HG03045 (cell line): ENCODE measurements at regions not wholly inside any gene's neighbourhood (a gene's known extent, or its start where the extent isn't known, plus 50 kb on each side); places are given as distances from the start of the nearest gene placed in this dataset.

Experiments used
- ATAC-seq: cut with Tn5 transposase; IDR thresholded peaks from one replicate; pipeline ENCODE4 v1.9.1; 2021; ENCODE audit warnings: mild to moderate bottlenecking, moderate library complexity; ENCODE audit not compliant: unreplicated experiment

DNA sequence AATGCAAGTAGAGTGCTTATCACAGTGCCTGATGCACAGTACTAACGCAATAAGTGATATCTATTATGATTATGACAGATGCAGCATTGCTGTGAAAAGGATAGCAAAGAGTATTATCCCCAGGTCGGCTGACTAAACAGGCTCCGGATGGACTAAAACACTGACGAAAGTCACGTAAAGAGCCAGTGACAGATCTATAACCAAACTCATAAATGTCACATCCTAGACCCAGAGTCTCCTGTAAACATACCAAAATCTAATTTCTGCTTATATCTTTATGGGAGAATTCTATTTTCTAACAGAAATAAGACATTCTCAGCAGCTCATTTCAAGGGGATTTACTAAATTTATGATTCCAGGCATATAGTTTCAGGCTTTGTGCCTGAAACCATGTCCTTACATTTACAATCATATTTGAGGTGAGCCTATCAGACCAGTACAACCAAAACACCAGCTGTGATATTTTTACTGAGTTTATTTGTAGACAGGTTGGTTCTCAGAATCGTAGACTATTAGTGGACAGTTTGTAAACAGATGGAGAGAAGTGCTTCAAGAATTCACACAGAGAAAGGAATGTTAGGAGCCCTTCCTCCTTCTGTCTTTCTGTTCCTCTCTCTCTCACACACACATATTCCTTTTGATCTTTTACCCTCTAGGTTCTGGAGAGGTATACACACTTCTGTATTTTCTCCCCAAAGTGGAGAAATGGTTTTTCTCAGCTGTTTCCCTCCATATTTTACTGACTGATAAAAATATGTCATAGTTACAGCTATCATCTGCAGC, 52.4 kb upstream of the WDR26 start:
- no peak for ATAC-seq

DNA sequence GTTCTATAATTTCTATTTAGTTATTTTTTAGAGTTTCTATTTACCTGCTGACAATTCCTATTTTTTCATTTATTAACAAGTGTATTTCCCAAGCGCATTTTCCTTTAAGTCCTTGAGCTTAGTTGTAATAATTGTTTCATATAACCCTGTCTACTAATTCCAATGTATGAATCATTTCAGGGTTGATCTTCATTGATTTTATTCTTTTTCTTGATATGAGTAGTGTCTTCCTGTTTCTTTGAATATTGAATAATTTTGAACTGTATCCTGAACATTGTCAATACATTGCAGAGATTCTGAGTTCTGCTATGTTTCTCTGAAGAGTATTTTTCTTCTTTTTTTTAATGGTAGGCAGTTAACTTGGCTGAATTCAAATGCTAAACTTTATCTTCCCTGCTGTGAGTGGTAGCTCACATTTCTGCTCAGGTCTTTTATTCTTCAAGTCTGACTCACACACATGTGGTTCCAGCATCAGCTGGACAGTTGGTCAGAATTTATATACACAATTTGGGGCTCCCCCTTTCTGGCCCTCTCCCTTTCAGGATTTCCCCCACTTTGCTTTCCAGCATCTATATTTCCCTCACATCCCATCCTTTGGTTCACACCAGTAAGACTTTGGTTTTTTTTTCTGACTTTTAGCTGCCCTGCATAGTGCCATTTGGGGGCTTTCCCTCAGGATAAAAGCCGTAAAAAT, 54.4 kb upstream of the WDR26 start:
- ATAC-seq = peak; percentile 52

DNA sequence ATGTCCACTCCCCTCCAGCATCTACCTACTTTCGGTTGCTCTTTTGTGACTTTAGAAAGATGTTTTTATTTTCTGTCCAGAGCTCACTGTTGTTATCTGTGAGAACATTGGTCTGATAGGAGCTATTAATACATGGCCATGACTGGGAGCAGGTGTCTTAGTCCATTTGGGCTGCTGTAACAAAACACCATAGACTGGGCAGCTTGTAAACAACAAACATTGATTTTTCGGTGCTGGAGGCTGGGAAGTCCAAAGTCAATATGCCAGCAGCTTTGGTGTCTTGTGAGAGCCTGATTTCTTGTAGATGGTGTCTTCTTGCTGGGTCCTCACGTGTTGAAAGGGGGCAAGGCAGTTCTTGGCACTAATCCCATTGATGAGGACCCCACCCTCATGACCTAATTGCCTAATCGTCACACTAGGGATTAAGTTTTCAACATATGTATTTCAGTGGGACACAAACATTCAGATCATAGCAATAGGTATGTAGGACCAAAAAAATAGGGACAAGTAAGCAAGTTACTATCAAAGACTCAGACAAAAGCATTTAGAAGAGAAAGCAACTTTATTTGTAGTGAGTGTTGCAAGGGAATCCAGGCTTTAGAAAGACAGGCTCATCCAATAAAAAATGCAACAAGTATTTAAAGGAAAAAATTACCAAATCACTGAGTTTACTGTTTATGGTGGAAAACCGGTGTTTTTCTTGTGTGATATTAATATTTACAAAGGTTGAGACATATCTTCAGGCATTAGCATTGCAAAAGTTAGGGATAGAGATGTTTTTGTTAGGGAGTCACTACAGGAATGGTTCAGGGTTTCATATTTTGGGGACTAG, 55.2 kb upstream of the WDR26 start:
- ATAC-seq = peak; percentile 7

DNA sequence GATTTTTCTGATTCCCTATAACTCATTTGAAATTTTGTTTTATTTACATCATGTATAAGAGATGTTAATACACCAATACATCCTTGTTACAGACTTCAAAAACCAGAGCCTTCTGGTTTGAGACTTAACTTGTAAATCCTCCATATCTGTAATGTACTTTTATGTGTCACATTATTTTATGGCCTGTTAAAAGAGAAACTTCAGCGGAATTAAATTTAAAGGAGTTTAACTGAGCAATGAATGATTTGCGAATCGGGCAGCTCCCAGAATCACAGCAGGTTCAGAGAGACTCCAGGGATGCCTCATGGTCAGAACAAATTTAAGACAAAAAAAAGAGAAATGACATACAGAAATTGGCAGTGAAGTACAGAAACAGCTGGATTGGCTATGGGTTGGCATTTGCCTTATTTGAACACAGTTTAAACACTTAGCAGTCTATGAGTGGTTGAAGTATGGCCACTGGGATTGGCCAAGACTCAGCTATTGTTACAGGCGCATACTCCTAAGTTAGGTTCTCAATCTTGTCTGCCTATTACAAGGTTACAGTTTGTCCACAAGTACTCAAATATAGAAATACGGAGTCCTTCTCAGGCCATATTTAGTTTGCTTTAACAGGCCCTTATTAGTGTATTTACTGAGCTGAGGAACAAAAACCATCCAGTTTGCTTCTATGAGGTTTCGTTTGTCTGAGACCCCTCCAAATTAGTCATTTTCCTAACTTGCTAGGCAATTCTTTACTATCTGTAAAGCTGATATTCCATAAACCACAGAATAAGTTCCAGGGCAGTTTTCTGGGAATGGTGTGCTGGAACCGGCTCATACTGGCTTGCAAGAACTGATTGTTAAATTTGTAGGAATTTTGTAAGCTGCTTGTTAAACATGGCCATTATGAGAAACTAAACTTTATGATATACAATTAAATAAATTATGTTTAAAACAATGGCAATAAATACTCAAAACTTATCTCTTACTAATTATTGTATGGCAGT, 56.2 kb upstream of the WDR26 start:
- ATAC-seq = no peak

DNA sequence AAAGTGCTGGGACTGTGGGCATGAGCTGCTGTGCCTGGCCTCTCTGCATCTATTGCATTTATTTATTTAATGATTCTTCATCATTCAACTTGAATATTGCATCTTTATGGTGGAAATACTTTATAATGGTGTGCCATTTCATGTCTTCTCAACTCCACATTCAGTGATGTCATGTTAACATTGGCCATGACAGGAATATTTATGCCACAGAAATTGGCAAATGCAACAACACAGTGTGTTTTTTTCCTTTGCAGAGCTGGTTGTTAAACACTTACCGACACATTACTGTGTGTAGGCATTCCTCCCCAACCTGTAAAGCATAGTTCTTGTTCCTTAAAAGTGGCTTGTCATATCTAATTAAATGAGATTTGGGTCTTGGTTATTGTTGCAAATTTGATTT, 57.4 kb upstream of the WDR26 start:
- no peak for ATAC-seq

DNA sequence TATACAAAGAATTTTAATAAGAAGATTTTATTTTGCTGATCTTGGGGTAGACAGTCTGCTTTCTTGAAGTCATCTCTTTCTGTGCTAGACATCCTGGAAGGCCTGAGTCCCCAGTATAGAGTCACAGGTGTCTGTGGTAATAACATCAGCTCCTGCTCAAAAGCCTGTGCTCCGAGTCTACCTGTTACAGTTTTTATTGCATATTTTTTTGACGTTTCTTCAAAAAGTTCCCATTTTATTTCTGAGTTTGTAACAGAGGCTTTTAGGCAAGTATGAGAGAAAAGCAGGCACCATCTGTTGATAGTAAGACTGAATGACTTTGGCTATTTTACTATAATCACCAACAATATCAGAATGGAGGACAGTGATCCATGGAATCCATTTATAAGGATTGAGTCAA, 58.0 kb upstream of the WDR26 start:
- ATAC-seq = no peak

DNA sequence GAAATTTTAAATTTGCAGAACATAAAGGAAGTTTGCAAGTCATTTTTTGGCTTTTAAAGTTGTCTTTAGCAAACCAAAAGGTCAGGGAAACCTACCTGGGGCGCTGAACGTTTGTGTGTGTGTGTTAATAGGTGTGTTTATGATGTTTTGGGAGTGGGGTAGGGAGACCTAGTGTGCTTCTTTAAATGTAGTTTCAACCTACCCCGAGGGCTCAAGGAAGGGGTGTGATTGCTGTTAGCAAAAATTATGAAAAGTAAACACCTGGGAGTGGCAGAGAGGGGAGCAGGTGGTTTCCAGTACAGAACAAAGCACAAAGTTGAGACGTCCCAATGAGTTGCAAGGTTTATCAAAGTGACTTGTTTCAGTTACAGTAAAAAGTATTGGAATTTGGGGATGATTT, 58.7 kb upstream of the WDR26 start:
- ATAC-seq = no peak

DNA sequence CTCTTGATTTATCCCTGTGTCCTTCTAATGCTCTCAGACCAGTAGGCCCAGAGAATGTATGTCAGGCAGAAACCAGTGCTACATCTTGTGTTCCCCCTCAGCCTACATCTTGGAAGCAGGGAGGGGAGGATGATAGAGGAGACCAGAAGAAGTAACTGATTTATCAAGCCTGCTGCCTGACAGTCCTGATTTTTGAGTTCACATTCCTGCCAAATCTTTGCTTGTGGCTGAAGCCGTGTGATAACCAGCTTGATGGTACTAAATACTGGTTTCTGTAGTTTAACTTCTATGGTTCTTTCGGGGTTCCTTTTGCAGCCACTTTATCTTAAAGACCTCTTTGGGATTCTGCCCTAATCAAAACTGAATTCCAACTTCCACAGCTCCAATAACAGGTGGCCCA, 59.7 kb upstream of the WDR26 start:
- ATAC-seq = no peak

DNA sequence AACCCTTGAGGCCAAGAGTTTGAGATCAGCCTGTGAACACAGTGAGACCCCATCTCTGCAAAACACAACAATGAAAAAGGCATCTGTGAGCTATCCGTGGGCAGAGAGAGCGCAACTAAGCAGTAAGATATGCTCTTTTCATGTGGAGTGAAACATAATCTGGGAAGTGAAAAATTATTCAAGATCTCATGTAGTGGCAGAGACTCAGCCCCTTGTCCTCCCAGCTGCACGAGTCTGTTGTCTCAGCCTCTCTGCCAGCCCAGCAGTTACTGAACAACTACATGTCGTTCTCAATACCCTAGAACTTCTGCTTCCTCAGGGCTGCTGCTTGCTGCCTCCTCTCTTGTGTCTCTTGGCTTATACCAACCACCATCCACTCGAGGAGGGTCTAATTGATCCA, 61.3 kb upstream of the WDR26 start:
- no peak for ATAC-seq

DNA sequence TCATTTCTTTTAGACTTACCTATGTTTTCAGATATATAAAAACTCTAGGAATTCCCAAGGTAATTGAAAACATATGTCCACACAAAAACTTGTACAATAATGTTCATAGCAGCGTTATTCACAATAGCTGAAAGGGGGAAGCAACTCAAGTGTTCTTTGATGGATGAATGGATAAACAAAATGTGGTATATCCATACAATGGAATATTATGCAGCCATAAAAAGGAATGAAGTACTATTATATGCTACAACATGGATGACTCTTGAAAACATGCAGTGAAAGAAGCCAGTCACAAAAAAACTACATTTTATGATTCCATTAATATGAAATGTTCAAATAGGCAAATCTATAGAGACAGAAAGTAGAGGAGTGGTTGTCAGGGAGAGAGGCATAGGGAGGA, 62.2 kb upstream of the WDR26 start:
- ATAC-seq = no peak

DNA sequence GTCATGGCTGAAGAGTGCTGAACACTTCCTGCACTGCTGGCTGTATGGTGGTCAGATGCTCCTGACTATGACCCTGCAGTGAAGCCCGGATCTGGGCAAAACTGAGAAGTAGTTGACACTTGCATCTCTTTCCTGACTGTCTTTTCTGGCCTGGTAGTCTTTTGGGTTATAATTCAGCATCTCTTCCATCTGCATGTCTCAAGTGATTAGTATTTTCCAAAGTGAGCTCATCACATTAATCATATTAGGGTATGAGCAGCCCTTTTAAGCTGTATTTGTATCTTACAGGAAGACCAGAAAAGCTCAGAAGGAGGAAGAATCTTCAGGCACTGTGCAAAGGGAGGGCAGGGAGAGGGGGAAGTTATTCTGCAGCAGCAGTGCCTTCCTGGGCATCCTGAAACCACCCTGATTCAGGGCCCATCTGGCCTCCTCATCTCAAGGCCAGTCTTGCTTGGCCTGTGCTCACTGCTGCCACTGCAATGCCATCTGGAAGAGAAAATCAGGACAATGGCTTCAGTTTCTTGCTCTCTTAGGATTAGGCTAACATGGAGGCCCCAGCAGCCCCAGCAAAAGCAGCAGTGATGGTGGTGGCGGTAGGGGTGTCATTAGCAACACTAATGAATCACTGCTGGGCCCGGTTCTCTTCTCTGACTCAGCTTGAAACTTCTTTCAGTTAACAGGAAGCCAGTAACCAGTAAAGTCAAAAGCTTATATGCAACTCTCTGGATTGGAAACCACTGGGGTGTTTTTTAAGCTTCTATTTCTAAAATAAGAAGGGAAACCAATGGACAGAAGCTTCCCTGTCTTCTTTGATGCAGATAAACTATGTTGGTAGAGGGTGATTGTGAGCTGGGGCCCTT, 63.3 kb upstream of the WDR26 start:
- peak; percentile 96 for ATAC-seq

DNA sequence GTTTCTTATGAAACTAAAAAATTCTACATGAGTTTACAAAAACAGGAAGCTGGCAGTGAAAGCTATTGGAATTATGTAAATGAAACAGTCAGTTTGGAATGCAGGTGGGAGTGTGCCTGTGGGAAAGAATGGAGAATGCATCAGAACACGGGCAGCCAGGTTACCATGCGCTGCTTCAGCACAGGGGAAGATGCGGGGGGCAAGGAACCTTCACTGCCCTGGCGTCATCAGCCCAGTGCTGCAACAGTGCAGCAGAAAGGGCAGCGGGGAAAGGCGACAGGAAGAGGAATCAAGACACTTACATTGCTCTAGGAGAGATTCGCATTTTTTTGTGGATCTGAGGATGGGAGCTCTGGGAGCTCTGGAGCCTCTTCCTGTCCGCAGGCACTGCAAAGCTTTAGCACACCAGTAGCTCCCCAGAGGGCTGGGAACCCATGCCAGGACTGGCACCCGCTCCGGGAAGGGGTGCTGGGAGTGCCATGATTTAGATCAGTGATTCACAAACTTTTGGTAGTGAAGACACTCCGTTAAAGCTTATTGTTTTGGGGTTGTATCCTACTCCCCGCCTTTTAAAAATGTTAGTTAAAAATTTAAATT, 64.1 kb upstream of the WDR26 start:
- ATAC-seq = peak; percentile 4

DNA sequence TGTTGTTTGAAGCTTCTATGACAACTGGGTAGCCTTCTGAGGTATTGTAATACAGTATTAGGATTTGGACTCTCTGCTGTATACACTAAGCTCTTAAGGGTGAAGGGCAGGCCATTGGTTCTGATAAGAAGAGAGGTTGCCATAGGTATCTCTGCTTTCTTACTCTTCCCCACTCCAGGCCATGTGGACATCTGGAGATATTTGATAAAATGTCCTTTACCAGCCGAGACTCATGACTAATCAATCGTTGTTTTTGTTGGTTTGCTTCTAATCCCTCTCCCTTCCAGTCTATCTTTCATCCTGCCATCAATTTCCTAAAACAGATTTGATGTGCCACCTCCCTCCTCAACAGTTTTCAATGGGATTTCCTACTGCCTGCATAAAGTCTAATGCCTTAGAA, 64.6 kb upstream of the WDR26 start:
- no peak for ATAC-seq

DNA sequence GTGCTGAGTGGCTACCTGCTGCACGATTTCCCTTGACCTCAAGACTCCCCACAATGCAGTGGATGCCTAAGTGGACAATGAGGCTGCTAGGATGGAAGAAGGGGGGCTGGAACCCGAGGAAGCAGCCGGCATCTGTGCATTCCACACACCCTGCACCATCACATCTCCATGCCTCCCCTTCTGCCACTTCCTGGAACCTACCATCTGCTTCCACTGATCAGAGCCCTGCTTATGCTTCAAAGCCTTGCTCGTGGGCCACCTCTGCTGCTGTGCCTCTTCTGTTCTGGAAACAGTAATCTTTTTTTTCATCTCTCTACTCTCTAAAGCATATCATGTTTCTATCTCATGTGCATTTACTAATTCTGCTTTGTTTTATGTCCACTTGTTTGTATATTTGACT, 66.2 kb upstream of the WDR26 start:
- no peak for ATAC-seq

DNA sequence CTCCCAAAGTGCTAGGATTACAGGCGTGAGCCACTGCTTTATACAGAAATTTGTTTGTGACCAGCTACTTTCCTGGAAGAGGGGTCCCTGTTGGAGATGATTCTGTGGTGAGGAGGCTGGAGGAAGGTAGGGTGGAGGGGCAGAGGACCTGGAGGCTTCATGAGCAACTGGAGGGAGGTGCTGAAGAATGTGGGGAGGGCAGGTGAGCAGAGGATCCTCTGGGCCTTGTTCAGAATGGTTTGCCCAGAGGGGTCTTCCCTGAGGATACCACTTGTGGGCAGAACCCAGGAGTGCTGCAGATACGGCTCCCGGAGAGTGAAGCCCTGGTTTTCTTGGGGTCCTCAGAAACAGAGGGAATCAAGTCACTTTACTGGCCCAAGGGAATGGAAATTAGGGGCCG, 67.2 kb upstream of the WDR26 start:
- no peak for ATAC-seq

DNA sequence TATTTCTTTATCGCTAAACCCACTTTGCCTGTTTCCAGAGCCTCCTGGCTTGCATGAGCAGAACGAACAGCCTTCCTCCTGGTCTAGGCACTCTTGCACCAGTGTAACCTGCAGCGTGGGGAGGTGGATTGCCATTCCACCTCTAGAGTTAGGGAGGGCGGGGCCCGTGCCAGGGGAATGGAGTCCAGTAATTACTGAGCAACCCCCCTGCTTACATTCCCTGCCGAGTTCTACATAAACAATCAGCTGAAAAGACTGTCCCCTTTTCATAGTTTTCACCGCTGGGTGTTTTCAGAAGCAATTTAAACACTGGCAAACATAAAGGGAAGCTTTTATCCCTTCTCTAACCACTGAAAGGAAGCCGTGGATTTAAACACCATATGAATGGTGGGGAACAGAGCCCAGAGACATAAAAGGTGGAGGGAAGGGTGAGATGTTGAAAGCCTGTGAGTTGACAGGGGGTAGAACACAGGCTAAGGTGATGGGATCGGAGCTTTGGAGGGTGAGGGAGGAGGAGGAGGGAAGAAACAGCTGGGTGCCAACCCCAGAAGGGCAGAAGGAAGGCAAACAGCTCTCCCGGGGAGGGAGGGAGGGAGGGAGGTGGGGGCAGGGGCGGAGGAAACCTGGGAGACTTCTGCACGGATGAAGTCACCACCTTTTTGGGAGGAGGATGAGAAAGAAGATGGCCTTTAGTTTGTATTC, 68.0 kb upstream of the WDR26 start:
- ATAC-seq = no peak

DNA sequence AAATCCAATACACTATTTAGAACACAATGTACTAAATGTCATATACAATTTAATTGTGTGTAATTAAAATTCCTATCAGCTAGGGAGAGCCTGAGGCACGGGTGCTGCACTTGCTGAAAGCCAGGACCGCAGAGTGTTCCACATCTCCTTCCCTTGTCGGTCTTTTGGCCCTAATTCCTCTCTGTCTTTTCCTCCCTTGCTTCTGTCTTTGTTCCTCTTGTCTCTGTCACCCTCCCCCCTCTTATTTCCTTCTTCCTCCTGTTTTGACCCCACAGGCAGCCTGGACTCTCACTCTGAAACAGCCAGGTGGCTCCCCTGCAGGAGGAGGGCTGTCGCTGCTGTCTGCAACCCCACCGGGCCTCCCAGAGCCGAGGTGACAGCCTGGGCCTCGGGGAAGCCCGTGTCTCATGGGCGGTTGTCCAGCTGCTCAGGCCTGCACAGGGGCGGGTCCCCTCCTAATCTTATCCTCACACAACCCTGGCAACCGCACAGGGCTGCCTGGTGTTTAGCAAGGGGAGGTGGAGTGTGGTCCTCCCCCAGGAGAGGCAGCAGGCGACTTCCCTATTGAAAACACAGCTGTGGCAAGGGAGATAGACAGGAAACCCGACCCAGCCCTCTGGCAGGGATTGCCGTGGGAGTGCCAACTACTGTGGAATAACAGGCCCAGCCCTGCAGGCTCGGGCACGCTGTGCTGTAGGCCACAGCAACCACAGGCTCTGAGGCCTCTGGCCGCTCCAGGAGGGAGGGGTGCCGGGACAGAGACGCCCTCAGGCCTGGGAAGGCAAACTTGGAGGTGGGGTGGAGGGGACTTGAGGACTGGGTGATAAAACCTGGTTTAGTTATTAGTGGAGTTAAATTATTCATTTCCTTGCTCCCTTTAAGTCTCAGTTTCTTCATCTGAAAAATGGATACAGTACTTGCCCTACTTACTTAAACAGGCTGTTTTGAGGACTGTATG, 68.8 kb upstream of the WDR26 start:
- ATAC-seq = peak; percentile 94
